HL-60 (cell line): ENCODE measurements at regions not wholly inside any gene's neighbourhood (a gene's known extent, or its start where the extent isn't known, plus 50 kb on each side); places are given as distances from the start of the nearest gene placed in this dataset.

Source experiments
- DNase-seq, 2 experiments: peaks; one replicate each; pipeline ENCODE4 v3.0.0-alpha.2; 2010 to 2020; ENCODE audit warnings: low read depth in 1 of 2, low spot score in 1 of 2
- H3K27ac ChIP-seq: fragments of 250-450 bp; sonication (Bioruptor Pico); replicated peaks from 2 replicates; pipeline ENCODE4 v1.5.1; 2020; ENCODE audit warnings: mild to moderate bottlenecking, moderate library complexity
- H3K27me3 ChIP-seq: fragments of 250-450 bp; sonication (Bioruptor Pico); 2 replicates; pipeline ENCODE4 v1.5.1; 2021; ENCODE audit warnings: mild to moderate bottlenecking, moderate library complexity; ENCODE audit not compliant: insufficient read depth, poor library complexity, severe bottlenecking
- H3K4me3 ChIP-seq: replicated peaks from 2 replicates; pipeline ENCODE4 v1.5.1; 2011; ENCODE audit warnings: mild to moderate bottlenecking, control low read depth, low read length; ENCODE audit not compliant: insufficient read depth
- GABPA ChIP-seq: IDR thresholded peaks from 2 replicates; pipeline ENCODE4 v1.6.1; 2012; ENCODE audit warnings: low read depth
- POLR2AphosphoS5 ChIP-seq: IDR thresholded peaks from 2 replicates; pipeline ENCODE4 v1.6.1; 2012; ENCODE audit warnings: low read depth
- SPI1 ChIP-seq: IDR thresholded peaks from 2 replicates; pipeline ENCODE4 v1.6.1; 2012; ENCODE audit warnings: low read depth, mild to moderate bottlenecking, borderline replicate concordance
- TF ChIP-seq, protein P1 (sequence below): IDR thresholded peaks from one replicate; pipeline ENCODE4 v1.5.1; 2011; ENCODE audit warnings: low read length, control low read depth, inconsistent platforms; ENCODE audit not compliant: insufficient read depth
- TF ChIP-seq, protein P2 (sequence below): IDR thresholded peaks from 2 replicates; pipeline ENCODE4 v1.6.1; 2012; ENCODE audit warnings: low read depth; ENCODE audit not compliant: insufficient replicate concordance

DNA sequence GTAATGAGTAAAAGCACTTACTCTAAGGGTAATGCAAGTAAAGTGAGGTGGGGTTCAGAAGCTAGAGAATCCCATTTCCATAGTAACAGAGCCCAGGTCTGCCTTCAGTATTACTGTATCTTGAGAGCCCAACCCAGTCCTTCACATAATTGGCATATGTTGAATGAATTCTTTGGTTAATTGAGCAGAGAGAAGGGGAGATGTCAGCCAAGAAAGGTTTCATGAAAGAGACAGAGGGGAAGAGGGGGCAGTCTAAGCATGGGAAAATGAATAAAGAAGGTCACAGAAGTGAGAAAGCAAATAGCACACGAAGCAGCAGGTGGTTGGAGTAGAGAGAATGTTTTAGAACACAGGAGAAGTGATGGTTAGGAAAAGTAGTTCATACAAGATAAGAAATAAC, 371.1 kb downstream of the SEC23A start:
- no peak overlapping the region for H3K4me3 ChIP-seq
- no peak overlapping the region for H3K27ac ChIP-seq
- TF ChIP-seq SPI1: no peak
- TF ChIP-seq, protein P1, sequence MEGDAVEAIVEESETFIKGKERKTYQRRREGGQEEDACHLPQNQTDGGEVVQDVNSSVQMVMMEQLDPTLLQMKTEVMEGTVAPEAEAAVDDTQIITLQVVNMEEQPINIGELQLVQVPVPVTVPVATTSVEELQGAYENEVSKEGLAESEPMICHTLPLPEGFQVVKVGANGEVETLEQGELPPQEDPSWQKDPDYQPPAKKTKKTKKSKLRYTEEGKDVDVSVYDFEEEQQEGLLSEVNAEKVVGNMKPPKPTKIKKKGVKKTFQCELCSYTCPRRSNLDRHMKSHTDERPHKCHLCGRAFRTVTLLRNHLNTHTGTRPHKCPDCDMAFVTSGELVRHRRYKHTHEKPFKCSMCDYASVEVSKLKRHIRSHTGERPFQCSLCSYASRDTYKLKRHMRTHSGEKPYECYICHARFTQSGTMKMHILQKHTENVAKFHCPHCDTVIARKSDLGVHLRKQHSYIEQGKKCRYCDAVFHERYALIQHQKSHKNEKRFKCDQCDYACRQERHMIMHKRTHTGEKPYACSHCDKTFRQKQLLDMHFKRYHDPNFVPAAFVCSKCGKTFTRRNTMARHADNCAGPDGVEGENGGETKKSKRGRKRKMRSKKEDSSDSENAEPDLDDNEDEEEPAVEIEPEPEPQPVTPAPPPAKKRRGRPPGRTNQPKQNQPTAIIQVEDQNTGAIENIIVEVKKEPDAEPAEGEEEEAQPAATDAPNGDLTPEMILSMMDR: no peak
- TF ChIP-seq GABPA: no peak
- TF ChIP-seq, protein P2, sequence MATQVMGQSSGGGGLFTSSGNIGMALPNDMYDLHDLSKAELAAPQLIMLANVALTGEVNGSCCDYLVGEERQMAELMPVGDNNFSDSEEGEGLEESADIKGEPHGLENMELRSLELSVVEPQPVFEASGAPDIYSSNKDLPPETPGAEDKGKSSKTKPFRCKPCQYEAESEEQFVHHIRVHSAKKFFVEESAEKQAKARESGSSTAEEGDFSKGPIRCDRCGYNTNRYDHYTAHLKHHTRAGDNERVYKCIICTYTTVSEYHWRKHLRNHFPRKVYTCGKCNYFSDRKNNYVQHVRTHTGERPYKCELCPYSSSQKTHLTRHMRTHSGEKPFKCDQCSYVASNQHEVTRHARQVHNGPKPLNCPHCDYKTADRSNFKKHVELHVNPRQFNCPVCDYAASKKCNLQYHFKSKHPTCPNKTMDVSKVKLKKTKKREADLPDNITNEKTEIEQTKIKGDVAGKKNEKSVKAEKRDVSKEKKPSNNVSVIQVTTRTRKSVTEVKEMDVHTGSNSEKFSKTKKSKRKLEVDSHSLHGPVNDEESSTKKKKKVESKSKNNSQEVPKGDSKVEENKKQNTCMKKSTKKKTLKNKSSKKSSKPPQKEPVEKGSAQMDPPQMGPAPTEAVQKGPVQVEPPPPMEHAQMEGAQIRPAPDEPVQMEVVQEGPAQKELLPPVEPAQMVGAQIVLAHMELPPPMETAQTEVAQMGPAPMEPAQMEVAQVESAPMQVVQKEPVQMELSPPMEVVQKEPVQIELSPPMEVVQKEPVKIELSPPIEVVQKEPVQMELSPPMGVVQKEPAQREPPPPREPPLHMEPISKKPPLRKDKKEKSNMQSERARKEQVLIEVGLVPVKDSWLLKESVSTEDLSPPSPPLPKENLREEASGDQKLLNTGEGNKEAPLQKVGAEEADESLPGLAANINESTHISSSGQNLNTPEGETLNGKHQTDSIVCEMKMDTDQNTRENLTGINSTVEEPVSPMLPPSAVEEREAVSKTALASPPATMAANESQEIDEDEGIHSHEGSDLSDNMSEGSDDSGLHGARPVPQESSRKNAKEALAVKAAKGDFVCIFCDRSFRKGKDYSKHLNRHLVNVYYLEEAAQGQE: no peak
- TF ChIP-seq POLR2AphosphoS5: no peak
- DNase-seq: no peak
- H3K27me3 ChIP-seq: no peaks in the 10 kb centered on the region

DNA sequence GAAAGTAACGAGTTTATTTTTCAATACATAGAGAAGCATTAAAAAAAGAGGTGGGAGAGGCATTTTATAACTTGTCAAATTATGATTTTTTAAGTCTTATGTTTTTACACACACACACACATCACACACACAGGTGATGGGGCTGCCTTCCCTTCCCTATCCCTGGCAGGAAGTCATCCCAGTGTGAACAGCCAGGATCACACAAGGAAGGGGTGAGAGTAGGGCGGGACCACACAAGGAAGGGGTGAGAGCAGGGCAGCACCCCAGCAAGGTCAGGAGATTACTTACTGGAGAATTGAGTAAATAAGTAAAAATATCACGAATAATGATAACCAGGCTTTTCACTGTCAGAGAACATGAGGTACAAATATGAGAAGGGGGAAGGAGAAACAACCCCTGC, 372.6 kb downstream of the SEC23A start:
- DNase-seq: no peak
- H3K27me3 ChIP-seq: no peaks in the 10 kb centered on the region
- H3K27ac ChIP-seq: no peak overlapping the region
- no peak overlapping the region for H3K4me3 ChIP-seq
- TF ChIP-seq, protein P2: no peak
- no peak for TF ChIP-seq SPI1
- TF ChIP-seq, protein P1: no peak
- TF ChIP-seq GABPA: no peak
- no peak for TF ChIP-seq POLR2AphosphoS5

DNA sequence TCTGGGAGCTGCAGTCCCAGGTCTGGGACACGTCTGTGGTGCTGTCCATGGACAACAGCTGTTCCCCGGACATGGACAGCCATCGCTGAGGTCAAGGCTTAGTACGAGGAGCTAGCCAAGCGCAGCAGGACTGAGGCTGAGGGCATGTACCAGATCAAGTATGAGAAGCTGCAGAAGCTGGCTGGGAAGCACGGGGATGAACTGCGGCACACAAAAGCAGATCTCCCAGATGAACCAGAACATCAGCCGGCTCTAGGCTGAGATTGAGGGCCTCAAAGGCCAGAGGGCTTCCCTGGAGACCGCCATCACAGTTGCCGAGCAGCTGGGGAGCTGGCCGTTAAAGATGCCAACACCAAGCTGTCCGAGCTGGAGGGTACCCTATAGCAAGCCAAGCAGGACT, 375.3 kb downstream of the SEC23A start:
- DNase-seq: no peak

More for the DNA sequence above, 375.3 kb downstream of the SEC23A start:
- Histone ChIP-seq H3K4me3 (no peak overlapping the region), H3K27me3 (no peaks in the 10 kb centered on the region), H3K27ac (no peak overlapping the region)
- TF ChIP-seq GABPA: no peak
- TF ChIP-seq SPI1: no peak
- TF ChIP-seq, protein P2: no peak
- no peak for TF ChIP-seq POLR2AphosphoS5
- TF ChIP-seq, protein P1: no peak
